ENCODE measurements at regions not wholly inside any gene's neighbourhood (a gene's known extent, or its start where the extent isn't known, plus 50 kb on each side); places are given as distances from the start of the nearest gene placed in this dataset.

DNA sequence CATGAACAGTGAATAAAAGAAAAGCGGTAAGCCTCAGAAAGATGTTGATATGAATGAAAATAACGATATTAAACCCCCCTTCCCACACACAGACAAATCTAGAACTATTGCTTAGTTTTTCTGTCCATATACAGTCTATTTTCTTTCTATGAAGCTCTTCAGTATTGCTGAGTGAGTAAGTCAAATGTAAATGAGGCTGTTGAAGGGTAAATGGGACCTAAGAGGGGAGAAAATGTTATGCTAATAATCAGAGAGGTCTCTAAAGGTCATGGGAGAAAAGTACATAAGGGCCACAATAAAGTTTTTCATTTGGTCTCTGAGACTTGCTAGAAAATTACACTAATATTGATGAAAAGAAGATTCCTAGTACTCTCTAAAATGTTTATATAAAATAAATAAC, 56.2 kb downstream of the PABPC4L start:
- TF ChIP-seq ZNF274 (IDR thresholded peaks at IDR 0.05; ENCODE audit: low read depth, low read length): no peak
- no peak for TF ChIP-seq YY1 (IDR thresholded peaks at IDR 0.05; ENCODE audit: insufficient read depth, insufficient read length)
- TF ChIP-seq SUZ12 (IDR thresholded peaks at IDR 0.05; ENCODE audit: extremely low read depth, insufficient read depth, insufficient read length): no peak
- no peak for DNase-seq (ENCODE audit: low read depth, low spot score)
- H3K36me3 ChIP-seq (ENCODE audit: insufficient read depth, insufficient read length, low read length): no peaks in the 10 kb centered on the region
- no peak overlapping the region for H3K9ac ChIP-seq (ENCODE audit: insufficient read length, low read depth)
- H3K9me3 ChIP-seq (ENCODE audit: insufficient read depth, low read length): peaks cover 7% of the 10 kb centered on the region; the same call in 1 of the 2 replicates
- no peak overlapping the region for H3K4me3 ChIP-seq (ENCODE audit: insufficient read length, low read depth)
- no peaks in the 10 kb centered on the region for H3K27me3 ChIP-seq (ENCODE audit: insufficient read depth, insufficient read length)
- no peaks in the 10 kb centered on the region for H3K4me1 ChIP-seq (ENCODE audit: insufficient read depth, insufficient read length)

- no peak overlapping the region for H3K4me3 ChIP-seq (ENCODE audit: insufficient read length, low read depth)
These were observed 57.3 kb downstream of the PABPC4L start for GRCh38 chr4:134144337-134144736.

GRCh38 chr4:134141728-134142127, 59.9 kb downstream of the PABPC4L start:
- TF ChIP-seq YY1 (IDR thresholded peaks at IDR 0.05; ENCODE audit: insufficient read depth, insufficient read length) (no peak), ZNF274 (IDR thresholded peaks at IDR 0.05; ENCODE audit: low read depth, low read length) (no peak), SUZ12 (IDR thresholded peaks at IDR 0.05; ENCODE audit: extremely low read depth, insufficient read depth, insufficient read length) (no peak)
- Histone ChIP-seq H3K9me3 (ENCODE audit: insufficient read depth, low read length) (peaks cover 5% of the 10 kb centered on the region; the same call in 1 of the 2 replicates), H3K9ac (ENCODE audit: insufficient read length, low read depth) (no peak overlapping the region), H3K27me3 (ENCODE audit: insufficient read depth, insufficient read length) (no peaks in the 10 kb centered on the region), H3K36me3 (ENCODE audit: insufficient read depth, insufficient read length, low read length) (no peaks in the 10 kb centered on the region), H3K4me3 (ENCODE audit: insufficient read length, low read depth) (no peak overlapping the region), H3K4me1 (ENCODE audit: insufficient read depth, insufficient read length) (no peaks in the 10 kb centered on the region)
- DNase-seq (ENCODE audit: low read depth, low spot score): no peak

More at GRCh38 chr4:134144337-134144736, 57.3 kb downstream of the PABPC4L start:
- H3K4me1 ChIP-seq (ENCODE audit: insufficient read depth, insufficient read length): no peaks in the 10 kb centered on the region
- no peaks in the 10 kb centered on the region for H3K36me3 ChIP-seq (ENCODE audit: insufficient read depth, insufficient read length, low read length)
- peaks cover 7% of the 10 kb centered on the region; the same call in 1 of the 2 replicates for H3K9me3 ChIP-seq (ENCODE audit: insufficient read depth, low read length)
- H3K27me3 ChIP-seq (ENCODE audit: insufficient read depth, insufficient read length): no peaks in the 10 kb centered on the region
- no peak for TF ChIP-seq SUZ12 (IDR thresholded peaks at IDR 0.05; ENCODE audit: extremely low read depth, insufficient read depth, insufficient read length)
- TF ChIP-seq ZNF274 (IDR thresholded peaks at IDR 0.05; ENCODE audit: low read depth, low read length): no peak
- no peak for TF ChIP-seq YY1 (IDR thresholded peaks at IDR 0.05; ENCODE audit: insufficient read depth, insufficient read length)
- DNase-seq (ENCODE audit: low read depth, low spot score): no peak
- no peak overlapping the region for H3K9ac ChIP-seq (ENCODE audit: insufficient read length, low read depth)

- H3K27me3 ChIP-seq (ENCODE audit: insufficient read depth, insufficient read length): no peaks in the 10 kb centered on the region
- no peak for DNase-seq (ENCODE audit: low read depth, low spot score)
- H3K36me3 ChIP-seq (ENCODE audit: insufficient read depth, insufficient read length, low read length): no peaks in the 10 kb centered on the region
- H3K9ac ChIP-seq (ENCODE audit: insufficient read length, low read depth): no peak overlapping the region
- TF ChIP-seq ZNF274 (IDR thresholded peaks at IDR 0.05; ENCODE audit: low read depth, low read length) (no peak), YY1 (IDR thresholded peaks at IDR 0.05; ENCODE audit: insufficient read depth, insufficient read length) (no peak), SUZ12 (IDR thresholded peaks at IDR 0.05; ENCODE audit: extremely low read depth, insufficient read depth, insufficient read length) (no peak)
- no peak overlapping the region for H3K4me3 ChIP-seq (ENCODE audit: insufficient read length, low read depth)
- H3K9me3 ChIP-seq (ENCODE audit: insufficient read depth, low read length): no peaks in the 10 kb centered on the region
- no peaks in the 10 kb centered on the region for H3K4me1 ChIP-seq (ENCODE audit: insufficient read depth, insufficient read length)
These were observed 62.4 kb downstream of the PABPC4L start for GRCh38 chr4:134139188-134139587.

- no peak overlapping the region for H3K9ac ChIP-seq (ENCODE audit: insufficient read length, low read depth)
- no peak for DNase-seq (ENCODE audit: low read depth, low spot score)
- H3K4me1 ChIP-seq (ENCODE audit: insufficient read depth, insufficient read length): no peaks in the 10 kb centered on the region
- no peak for TF ChIP-seq ZNF274 (IDR thresholded peaks at IDR 0.05; ENCODE audit: low read depth, low read length)
- no peak for TF ChIP-seq SUZ12 (IDR thresholded peaks at IDR 0.05; ENCODE audit: extremely low read depth, insufficient read depth, insufficient read length)
- no peak for TF ChIP-seq YY1 (IDR thresholded peaks at IDR 0.05; ENCODE audit: insufficient read depth, insufficient read length)
- H3K4me3 ChIP-seq (ENCODE audit: insufficient read length, low read depth): no peak overlapping the region
- H3K27me3 ChIP-seq (ENCODE audit: insufficient read depth, insufficient read length): no peaks in the 10 kb centered on the region
- H3K36me3 ChIP-seq (ENCODE audit: insufficient read depth, insufficient read length, low read length): no peaks in the 10 kb centered on the region
- H3K9me3 ChIP-seq (ENCODE audit: insufficient read depth, low read length): no peaks in the 10 kb centered on the region
These were observed 69.4 kb downstream of the PABPC4L start for GRCh38 chr4:134132086-134132783.

- DNase-seq (ENCODE audit: low read depth, low spot score): no peak
- Histone ChIP-seq H3K4me3 (ENCODE audit: insufficient read length, low read depth) (no peak overlapping the region), H3K4me1 (ENCODE audit: insufficient read depth, insufficient read length) (no peaks in the 10 kb centered on the region)
These were observed 74.6 kb downstream of the PABPC4L start for GRCh38 chr4:134126955-134127354.

GRCh38 chr4:134126000-134126560, 75.5 kb downstream of the PABPC4L start:
- TF ChIP-seq ZNF274 (IDR thresholded peaks at IDR 0.05; ENCODE audit: low read depth, low read length): no peak
- TF ChIP-seq SUZ12 (IDR thresholded peaks at IDR 0.05; ENCODE audit: extremely low read depth, insufficient read depth, insufficient read length): no peak
- no peak for TF ChIP-seq YY1 (IDR thresholded peaks at IDR 0.05; ENCODE audit: insufficient read depth, insufficient read length)
- no peaks in the 10 kb centered on the region for H3K9me3 ChIP-seq (ENCODE audit: insufficient read depth, low read length)
- no peak overlapping the region for H3K4me3 ChIP-seq (ENCODE audit: insufficient read length, low read depth)
- no peaks in the 10 kb centered on the region for H3K4me1 ChIP-seq (ENCODE audit: insufficient read depth, insufficient read length)
- H3K36me3 ChIP-seq (ENCODE audit: insufficient read depth, insufficient read length, low read length): no peaks in the 10 kb centered on the region
- no peak for DNase-seq (ENCODE audit: low read depth, low spot score)
- no peak overlapping the region for H3K9ac ChIP-seq (ENCODE audit: insufficient read length, low read depth)
- no peaks in the 10 kb centered on the region for H3K27me3 ChIP-seq (ENCODE audit: insufficient read depth, insufficient read length)

More at GRCh38 chr4:134126955-134127354, 74.6 kb downstream of the PABPC4L start:
- H3K9me3 ChIP-seq (ENCODE audit: insufficient read depth, low read length): no peaks in the 10 kb centered on the region
- TF ChIP-seq ZNF274 (IDR thresholded peaks at IDR 0.05; ENCODE audit: low read depth, low read length): no peak
- no peak for TF ChIP-seq YY1 (IDR thresholded peaks at IDR 0.05; ENCODE audit: insufficient read depth, insufficient read length)
- TF ChIP-seq SUZ12 (IDR thresholded peaks at IDR 0.05; ENCODE audit: extremely low read depth, insufficient read depth, insufficient read length): no peak
- no peak overlapping the region for H3K9ac ChIP-seq (ENCODE audit: insufficient read length, low read depth)
- H3K36me3 ChIP-seq (ENCODE audit: insufficient read depth, insufficient read length, low read length): no peaks in the 10 kb centered on the region
- H3K27me3 ChIP-seq (ENCODE audit: insufficient read depth, insufficient read length): no peaks in the 10 kb centered on the region
